ENCODE measurements at regions not wholly inside any gene's neighbourhood (a gene's known extent, or its start where the extent isn't known, plus 50 kb on each side); places are given as distances from the start of the nearest gene placed in this dataset.

GRCh38 chr7:31456646-31457368, 57.1 kb upstream of the ITPRID1 start:
- DNase-seq, result no peak

DNA sequence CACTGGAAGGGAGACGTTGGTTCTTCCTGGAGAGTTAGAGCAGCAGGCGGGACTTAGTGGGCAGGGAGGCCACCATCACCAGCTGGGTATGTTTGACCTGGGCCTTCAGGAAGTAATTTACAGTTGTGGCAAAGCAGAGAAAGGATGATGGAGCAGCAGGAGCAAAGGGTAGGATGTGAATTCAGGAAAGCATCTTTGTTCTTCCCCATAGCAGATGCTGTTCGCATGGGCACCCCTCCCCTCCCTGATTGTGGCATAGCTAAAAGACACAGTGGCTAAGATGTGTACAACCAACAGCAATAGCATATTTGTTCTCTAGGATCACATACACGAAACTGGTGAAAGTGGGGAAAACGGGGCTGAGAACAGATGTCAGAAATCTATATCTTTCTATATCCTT, 56.3 kb upstream of the ITPRID1 start:
- no peak for DNase-seq

DNA sequence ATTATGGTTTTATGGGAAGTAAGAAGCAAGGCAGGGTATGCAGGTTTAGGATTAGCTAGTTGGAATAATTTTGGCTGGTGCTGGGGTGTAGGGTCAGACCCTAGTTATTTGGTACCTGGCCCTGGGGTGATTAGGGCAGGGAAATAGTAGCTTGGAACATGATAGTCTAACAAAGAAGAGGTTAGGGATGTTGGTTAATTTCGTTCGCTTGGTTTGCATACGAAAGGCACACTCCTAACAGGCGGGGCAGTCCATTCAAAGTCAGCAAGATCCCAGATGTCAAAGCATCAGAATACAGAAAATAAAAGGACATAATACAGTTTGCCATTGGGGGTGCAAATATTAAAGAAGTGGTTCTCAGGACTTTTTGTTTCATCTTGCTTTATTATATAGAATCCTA, 55.7 kb upstream of the ITPRID1 start:
- no peak for DNase-seq

DNA sequence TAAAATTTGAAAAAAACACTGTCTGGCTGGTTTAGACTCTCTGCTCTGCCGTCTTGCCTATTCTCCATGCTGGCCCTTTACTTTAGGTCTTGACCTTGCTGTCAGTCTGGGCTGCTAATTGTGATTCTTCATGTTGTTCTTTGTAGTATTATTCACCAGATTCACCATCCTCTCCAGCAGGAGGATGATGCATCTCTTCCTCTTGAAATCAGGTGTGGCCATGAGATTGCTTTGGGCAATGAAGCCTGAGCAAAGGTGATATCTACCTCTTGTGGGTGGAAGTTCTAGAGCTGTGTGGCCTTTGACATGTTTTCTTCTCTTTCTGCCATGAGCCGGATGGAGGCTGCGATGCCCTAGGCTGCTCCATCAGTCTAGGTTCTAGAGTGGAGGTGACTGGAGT, 51.3 kb upstream of the ITPRID1 start:
- DNase-seq, result no peak
